Kidney tubule cell (primary cell): ENCODE measurements at regions not wholly inside any gene's neighbourhood (a gene's known extent, or its start where the extent isn't known, plus 50 kb on each side); places are given as distances from the start of the nearest gene placed in this dataset.

ENCODE experiments used
- DNase-seq: peaks from one replicate; pipeline ENCODE4 v3.0.0-alpha.2; 2018; ENCODE audit warnings: low spot score

- DNase-seq: no peak
Observed at GRCh38 chr7:132072873-132073272, 503.4 kb downstream of the PLXNA4 start.

GRCh38 chr7:132072165-132072564 is 504.1 kb downstream of the PLXNA4 start:
- no peak for DNase-seq

- DNase-seq: no peak
Observed at GRCh38 chr7:132069306-132069705, 507.0 kb downstream of the PLXNA4 start.

GRCh38 chr7:132066761-132067171 is 509.5 kb downstream of the PLXNA4 start:
- DNase-seq: peak; percentile 36

- no peak for DNase-seq
Observed at GRCh38 chr7:132065989-132066603, 509.7 kb upstream of the PODXL start.

- peak; percentile 98 for DNase-seq
Observed at GRCh38 chr7:132065193-132065988, 509.0 kb upstream of the PODXL start.

- no peak for DNase-seq
Observed at GRCh38 chr7:132063800-132064199, 507.4 kb upstream of the PODXL start.

- no peak for DNase-seq
Observed at GRCh38 chr7:132061937-132062336, 505.5 kb upstream of the PODXL start.

- DNase-seq: peak; percentile 22
Observed at GRCh38 chr7:132059141-132059540, 502.7 kb upstream of the PODXL start.

- no peak for DNase-seq
Observed at GRCh38 chr7:132055336-132056120, 499.1 kb upstream of the PODXL start.

GRCh38 chr7:132053871-132054270 is 497.4 kb upstream of the PODXL start:
- no peak for DNase-seq

GRCh38 chr7:132051311-132051710 is 494.9 kb upstream of the PODXL start:
- no peak for DNase-seq

GRCh38 chr7:132049462-132050304 is 493.3 kb upstream of the PODXL start:
- DNase-seq: peak; percentile 29

GRCh38 chr7:132045481-132045980 is 489.1 kb upstream of the PODXL start:
- no peak for DNase-seq

GRCh38 chr7:132045002-132045401 is 488.6 kb upstream of the PODXL start:
- no peak for DNase-seq

GRCh38 chr7:132044247-132044646 is 487.8 kb upstream of the PODXL start:
- DNase-seq: no peak

- no peak for DNase-seq
Observed at GRCh38 chr7:132041108-132041507, 484.7 kb upstream of the PODXL start.

GRCh38 chr7:132035517-132036362 is 479.3 kb upstream of the PODXL start:
- DNase-seq: peak; percentile 15

- no peak for DNase-seq
Observed at GRCh38 chr7:132034748-132035416, 478.5 kb upstream of the PODXL start.

- DNase-seq: peak; percentile 81
Observed at GRCh38 chr7:132030883-132031282, 474.5 kb upstream of the PODXL start.
